GM04503 (cell line): ENCODE measurements at regions not wholly inside any gene's neighbourhood (a gene's known extent, or its start where the extent isn't known, plus 50 kb on each side); places are given as distances from the start of the nearest gene placed in this dataset.
"Not testable (repeated sequence)": the region's sequence is repeated elsewhere in the genome, so short reads cannot be mapped to it uniquely, and the experiment has no call there.

ENCODE experiments used
- DNase-seq: peaks from one replicate; pipeline ENCODE4 v3.0.0-alpha.2; 2012; ENCODE audit warnings: low read depth

DNA sequence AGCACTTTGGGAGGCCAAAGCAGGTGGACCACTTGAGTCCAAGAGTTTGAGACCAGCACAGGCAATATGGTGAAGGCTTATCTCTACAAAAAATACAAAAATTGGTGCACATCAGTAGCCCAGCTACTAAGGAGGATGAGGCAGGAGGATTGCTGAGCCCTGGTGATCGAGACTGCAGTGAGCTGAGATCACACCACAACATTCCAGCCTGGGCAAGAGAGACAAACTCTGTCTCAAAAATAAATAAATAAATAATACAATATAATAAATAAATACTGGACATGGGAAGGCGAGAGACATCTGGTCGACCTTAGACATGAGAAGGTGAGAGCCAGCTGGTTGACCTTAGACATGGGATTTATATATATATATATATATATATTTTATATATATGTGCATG lies 119.8 kb upstream of the SLC38A4 start:
- no peak for DNase-seq

DNA sequence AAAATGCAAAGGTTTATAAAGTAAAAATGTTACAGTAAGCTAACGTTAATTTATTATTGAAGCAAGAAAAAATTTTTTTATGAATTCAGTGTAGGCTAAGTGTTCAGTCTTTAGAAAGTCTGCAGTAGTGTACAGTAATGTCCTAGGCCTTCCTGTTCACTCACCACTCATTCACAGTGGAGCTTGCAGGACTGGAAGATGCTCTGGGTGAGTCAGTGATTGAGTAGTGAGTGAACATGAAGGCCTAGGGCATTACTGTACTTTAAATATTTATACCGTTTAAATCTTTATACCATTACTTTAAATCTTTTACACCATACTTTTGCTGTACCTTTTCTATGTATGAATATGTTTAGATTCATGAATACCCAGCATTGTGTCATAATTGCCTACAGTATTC lies 120.3 kb upstream of the SLC38A4 start:
- no peak for DNase-seq

DNA sequence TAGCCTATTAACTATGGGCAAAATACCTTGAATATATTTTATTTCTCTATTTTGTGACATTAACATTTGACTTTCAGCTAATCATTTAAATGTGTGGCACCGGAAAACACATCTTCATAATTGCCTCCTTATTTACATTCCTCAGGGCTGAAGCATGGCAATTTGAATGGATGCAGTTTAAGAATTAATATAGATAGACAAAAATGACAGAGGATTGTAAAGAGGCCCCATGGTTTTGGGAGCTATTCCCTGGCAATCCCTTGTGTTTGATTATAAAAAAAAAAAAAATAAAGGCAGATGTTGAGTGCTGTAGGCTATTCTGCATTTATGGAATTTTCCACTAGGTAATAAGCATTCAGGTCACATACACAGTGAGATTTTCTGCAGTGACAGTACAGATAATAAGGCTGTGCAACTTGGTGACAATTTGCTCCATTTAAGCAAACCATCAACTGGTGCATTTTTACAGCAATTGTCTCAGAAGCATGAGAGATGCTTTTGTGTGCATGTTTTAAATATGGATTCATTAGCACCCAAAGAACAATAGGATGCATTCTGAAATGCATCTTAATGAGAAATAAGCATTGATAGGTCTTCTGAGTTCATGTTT lies 123.2 kb upstream of the SLC38A4 start:
- no peak for DNase-seq

DNA sequence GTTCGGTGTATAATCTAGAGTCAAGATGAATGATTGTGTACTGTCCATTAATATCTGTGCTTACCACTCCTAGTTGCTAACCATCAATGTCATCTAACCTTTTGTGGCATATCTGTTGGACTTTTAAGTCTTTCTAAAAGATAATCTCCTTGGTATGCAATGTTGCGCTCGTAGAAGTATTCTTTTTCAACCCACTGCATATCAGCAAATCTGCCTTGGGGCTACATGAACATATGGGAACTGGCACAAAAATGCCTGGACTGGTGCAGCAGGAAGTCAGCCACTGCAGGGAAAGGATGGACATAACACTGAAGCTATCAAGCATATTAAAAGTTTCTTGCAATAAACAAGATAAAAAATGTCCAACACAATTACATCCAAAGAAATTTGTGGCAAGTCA lies 124.3 kb upstream of the SLC38A4 start:
- no peak for DNase-seq

DNA sequence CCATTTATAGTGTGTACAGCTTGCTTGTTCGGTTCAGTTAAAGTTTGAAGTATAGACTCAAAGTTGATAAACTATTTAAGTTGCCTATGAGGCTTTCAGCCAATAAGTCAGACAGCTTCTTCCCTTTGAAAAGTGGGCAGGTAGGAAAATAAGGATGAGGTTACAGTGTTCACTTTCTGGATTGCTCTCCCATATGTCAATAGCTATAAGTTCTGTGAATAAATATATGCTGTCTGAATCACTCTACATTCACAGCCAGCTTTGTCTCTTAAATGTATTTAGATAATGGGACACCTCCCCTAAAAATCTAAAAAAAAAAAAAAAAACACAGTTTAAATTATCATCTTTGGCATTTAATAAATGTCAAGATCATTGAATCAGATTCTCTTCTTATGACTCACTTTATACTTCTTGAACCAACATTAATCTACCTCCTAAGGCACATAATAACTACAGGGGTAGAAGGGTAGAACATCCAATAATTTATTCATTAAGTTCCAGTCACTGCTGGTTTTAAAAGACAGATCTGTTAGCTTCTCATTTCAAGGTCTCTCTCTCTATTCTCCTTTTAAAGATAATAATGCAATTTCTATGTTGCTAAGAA lies 126.4 kb upstream of the PCED1B start:
- no peak for DNase-seq

DNA sequence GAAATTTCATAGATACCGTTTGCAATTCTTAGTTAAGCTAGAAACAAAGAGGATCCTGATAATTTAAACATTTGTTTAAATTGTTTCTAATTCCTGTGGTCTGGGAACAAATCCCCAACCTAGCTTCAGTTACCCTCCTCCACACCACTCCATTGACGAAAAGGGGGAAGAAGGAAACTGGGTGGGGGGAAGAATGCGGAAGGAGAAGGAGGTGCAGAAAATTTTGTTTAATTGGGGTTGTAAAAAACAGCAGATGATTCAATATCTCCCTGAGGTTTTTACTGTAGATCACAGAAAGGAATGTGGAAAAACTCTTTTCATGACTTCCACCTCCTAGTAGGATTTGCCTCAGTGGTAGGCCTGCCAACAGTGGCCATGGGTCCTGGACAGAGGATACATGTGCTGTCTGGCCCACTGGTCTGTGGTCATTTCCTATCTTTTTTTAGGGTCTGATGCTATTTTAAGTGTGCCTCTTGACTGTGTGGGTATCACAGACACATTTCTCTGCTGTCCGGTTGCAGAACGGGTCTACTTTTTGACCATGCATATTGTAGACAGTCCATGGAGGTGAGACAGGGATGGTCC lies 122.9 kb upstream of the PCED1B start:
- no peak for DNase-seq

DNA sequence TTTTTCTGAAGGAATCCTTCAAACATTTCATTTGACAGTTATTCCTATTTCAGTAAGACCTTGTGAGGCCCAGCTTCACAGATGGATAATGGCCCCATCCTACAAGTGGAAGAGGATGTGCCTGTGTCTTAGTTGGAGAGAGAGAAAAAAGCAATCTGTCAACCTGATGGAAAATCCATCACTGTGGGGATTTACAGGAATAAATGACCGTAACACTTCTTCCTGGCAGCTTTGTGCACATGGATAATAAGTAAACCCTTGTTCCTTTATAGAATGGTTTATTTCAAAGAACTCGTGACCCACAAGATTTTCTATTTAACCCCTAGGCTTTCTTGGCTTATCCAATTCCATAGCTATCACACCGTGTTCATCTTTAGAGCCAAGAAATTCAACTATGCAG lies 121.4 kb upstream of the PCED1B start:
- DNase-seq = no peak

DNA sequence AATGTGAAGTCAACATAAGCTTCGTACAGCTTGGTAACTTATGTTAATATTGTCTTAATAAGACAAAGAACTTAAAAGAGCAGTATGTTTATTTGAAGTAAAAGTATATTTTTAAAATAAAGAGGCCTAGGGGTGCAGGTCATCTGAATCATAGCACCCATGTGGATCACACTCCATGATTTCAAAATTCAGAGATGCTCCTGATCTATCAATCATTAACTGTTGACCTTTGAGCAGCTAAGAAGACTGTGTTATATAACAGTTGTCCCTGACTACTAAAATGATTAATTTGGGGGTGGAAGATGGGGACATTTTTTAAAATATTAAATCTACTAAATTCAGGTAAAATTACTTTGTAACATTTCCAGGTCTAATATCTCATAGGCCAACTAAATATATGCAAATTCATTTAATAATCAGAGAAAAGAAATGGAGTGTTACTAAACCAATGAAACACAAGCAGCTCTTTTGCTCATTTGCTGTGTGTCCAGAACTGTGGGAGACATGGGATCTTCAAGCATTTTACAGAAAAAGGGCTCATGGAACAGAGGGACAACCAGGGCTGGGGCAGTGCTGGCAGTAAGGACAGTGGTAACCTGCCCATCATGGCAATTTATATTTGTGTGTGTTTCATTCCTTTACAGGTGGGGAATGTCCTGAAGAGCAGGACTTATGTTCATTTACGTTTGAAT lies 120.7 kb upstream of the PCED1B start:
- DNase-seq = no peak

DNA sequence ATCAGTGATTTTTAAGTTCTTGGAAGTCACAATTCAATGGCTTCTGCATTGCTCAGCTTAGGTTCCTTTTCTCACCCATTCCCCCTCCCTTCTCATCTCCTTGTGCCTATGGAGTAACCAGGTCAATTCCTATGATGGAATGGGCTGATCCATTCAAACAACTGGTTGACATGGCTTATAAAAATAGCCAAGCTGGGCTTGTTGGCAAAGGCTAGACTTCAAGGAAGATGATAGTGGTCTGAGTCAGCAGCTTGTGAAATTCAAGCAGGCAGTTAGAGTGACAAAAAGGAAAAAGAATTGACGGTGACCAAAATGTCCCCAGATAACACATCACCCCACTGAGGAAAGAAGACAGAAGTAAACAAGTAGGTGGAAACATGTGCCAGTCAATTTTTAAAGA lies 119.9 kb upstream of the PCED1B start:
- DNase-seq = peak; percentile 82

DNA sequence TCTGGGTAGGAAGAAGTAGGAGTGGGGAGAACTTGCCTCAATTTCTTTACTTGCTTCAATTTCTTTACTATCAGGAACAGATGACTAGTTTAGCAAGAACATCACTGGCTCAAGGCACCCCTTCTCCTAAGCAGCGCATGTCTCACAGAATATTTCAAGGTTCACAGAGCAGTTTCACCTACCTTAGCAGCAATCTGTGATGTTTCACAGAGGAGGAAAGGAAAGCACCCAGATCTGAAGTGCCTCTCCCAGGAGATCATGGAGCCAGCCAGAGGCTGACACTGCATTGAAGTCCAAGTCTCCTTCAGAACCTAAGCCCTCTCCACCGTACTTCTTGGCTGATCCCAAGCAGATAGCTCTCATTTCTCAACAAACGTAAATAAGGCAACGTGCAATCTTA lies 118.7 kb upstream of the PCED1B start:
- no peak for DNase-seq

DNA sequence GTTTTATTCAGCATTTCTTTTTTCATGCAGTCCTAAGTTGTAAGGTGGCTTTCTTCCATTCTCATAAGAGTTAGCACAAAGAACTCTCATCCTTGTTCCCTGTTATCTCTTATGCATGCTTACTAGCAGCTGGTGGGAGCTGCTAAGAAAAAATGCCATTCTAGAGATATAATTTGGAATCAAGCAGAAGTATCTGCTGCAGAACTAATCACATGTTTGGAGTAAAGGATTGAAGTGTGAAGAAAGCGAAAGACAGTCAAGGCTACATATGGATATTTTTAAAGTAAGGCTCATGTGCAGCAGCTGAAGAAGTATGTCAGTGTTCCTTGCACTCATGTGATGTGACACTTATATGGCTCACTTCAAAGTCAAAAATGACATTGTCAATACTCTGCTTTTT lies 116.2 kb upstream of the PCED1B start:
- DNase-seq = no peak

DNA sequence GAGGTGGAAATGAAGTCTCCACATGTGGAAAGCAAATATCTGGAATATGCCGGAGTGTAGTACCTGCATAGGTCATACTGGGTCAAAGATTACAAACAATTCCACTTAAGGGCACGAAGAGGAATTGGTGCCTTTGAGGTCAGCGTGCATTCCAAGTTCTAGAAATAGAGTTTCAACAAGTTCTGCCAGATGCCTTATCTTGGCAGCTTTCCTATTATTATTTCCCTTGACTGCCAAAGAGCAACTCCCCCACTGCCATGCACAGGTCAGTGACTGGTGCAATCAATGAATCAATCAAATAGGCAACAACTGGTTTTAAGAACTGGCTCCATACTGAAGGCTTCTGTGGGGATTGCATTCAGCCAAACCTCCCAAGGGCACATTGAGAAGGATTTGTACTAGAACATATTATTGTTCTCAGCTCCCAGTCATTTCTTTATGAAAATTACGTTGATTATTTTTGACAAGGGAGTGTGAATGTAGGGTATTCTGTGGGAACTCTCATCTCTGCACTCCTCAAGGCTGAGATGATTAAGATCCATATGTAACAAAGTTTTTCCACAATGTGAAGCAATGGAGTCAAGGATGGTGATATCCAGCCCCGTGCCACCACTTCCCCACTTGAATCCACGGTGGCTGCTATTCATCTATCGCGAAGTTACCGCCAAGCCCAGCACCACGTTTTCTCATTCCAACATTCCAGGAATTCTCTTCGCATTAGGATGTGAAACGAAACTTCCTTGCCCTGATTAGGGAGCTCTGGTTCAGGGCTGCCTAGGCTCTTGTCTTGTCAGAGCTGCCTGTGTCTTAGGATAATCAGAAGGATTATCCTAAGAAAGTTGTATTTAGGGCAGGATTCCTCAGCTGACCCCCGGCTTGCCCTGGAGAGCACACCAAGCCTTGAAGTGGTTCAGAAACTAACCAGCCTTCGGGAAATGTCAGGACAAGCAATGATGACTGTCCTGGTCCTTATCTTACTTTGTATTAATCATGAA lies 115.1 kb upstream of the PCED1B start:
- peak; percentile 51 for DNase-seq

DNA sequence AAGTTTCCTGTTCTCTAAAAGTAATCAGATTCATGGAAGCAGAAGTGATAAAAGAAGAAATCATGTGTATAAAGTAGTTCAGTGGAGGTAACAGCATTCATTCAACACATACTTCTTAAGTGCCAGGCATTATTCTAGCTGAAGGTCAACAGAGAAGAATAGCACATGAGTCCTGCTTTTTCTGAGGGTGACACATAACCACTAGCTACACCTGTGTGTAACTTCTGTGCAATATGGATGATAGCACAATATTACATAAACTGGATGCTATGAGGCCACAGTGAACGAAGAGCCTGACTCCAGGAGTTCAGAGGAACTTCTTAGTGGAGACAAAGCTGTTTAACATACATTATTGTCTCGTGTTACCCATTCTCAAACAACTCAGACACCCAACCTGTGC lies 114.3 kb upstream of the PCED1B start:
- no peak for DNase-seq

DNA sequence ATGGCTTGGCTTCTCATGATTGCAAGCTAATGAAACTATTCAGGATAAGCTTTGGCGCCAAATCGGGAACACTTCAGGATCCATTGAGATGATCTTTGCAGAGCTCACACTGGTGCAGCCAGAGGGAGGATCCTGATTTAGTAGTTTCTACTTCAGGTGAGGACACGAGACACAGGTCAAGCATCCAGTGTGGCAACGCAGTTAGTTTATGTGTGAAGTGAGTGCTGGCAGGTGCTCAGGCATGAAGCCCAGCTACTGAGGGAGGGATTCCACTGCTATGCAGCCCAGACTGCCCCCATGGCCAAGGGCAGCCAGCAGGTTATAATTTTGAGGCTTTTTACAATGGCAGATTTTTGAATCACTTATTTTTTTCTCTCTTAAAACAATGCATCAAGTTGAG lies 113.5 kb upstream of the PCED1B start:
- DNase-seq = no peak

DNA sequence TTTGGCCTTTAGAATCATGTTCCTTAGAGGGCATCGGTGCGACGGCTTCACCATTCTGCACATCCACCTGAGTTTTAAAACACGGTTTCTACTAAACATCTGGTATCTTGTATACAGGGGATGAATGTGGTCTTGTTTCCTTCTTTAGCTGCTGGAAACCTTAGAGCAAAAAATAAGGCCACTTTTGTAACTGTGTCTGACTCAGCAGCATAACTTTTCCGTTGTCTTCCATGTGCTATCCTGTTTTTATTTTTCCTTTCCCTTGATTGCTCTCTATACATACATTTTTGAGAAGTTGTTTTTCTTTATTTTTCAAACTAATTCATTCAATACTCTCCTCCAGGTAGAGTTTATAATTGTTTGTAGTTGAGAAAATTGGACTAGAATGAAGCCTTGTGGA lies 108.8 kb upstream of the PCED1B start:
- DNase-seq = no peak

DNA sequence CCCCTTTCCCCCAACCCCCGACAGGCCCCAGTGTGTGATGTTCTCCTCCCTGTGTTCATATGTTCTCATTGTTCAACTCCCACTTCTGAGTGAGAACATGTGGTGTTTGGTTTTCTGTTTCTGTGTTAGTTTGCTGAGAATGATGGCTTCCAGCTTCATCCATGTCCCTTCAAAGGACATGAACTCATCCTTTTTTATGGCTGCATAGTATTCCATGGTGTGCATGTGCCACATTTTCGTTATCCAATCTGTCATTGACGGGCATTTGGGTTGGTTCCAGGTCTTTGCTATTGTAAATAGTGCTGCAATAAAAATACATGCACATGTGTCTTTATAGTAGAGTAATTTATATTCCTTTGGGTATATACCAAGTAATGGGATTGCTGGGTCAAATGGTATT lies 105.5 kb upstream of the PCED1B start:
- not testable (repeated sequence) for DNase-seq

DNA sequence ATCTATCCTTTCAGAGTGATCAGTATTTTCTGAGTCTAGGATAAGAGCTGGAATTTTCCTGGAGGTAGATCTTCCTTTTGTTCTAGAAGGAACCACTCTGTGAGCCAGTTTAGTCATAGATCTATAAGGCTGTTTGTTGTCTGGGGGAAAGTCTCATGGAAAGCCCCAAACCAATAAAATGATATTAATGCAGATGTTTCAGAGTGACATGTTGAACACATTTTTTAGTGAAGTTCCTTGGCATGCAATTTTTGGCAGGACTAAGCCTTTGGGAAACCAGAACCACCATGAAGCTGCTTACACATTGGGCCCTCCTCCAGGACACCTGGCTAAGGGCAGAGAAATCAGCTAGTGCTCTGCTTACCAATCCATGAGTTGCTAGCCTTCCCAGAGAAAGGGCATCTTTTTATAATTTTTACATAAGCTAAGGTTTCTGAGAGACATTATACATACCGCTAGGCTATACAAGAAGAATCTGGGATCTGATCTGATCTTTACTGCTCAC lies 101.5 kb upstream of the PCED1B start:
- no peak for DNase-seq

DNA sequence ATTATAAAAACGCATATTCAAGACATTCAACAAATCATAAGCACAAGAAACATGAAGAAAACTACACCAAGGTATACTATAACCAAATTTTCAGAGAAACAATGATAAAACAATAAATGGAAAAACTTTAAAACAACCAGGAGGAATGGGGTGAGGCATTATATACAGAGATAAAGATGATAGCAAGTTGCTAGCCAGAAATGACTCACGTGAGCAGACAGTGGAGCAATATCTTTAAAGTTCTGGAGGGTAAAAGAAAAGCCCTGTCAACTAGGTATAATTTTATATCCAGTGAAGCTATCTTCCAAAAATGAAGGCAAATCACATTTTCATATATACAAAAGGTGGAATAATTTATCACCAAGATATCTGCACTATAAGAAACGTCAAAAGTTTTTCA lies 97.8 kb upstream of the PCED1B start:
- no peak for DNase-seq

DNA sequence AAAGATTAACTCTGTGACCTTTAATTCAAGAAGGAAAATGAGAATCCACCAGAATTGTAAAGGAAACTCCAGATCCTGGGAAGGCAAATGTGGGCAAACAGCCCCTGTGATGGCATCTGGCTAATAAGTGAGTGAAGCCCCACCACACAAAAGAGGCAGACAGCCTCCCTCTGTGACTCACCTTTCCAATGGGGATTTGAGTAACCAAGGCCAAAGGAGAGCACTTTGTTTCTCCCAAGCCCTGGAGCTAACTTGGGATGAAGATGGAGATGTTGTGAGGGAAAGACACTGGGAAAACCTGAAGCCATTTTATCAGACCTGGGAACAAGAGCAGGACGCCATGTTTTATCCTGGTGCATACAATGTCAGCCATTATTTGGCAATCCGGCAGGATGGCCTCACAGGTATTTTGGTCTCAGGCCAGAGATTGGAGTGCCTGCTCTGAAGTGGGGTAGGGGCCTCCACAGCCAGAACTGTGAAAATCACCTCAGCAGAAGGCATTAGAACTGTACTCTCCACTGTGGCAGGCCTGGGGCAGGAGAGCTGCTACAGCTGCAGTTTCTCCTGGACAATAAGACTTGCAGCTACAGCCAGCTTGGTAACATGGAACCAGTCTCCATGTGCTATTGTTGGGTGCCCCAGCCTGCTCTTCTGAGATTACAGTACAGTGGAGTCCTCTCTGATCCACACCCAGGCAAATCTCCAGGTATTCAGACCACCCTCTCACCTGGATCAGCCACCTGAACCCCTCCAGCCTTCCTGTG lies 96.6 kb upstream of the PCED1B start:
- DNase-seq = no peak

DNA sequence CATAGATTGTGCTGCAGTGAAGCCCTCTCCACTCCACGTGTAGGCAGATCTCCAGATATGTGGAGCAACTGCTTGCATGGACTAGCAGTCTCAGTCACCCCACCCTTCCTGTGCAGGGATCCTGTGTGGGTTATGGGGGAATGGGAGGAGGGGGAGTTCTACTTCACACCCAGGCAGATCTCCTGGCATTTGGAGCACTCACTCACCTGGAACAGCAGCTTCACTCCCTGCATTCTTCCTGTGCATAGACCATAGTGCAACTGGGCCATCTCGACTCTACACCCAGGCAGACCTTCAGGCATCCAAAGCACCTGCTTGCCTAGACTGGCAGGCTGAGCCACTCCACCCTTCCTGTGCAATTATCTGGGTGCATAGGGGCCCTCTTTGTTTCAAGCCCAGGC lies 96.0 kb upstream of the PCED1B start:
- DNase-seq = no peak
